ENCODE measurements at regions not wholly inside any gene's neighbourhood (a gene's known extent, or its start where the extent isn't known, plus 50 kb on each side); places are given as distances from the start of the nearest gene placed in this dataset.

- 0 to 50% (median 46%) methylated on average over 1 of the region's 1 CpG for WGBS, 3 donors
- TF ChIP-seq CTCF (IDR thresholded peaks at IDR 0.05), result no peak
- TF ChIP-seq POLR2A (IDR thresholded peaks at IDR 0.05), result no peak
- TF ChIP-seq EP300 (IDR thresholded peaks at IDR 0.05), result no peak
- H3K27ac ChIP-seq, result no peak overlapping the region
- no peaks in the 10 kb centered on the region for H3K36me3 ChIP-seq
- DNase-seq, result no peak
- intact Hi-C loops (cut with DNase I), result no loop called here
- no peaks in the 10 kb centered on the region for H3K27me3 ChIP-seq
- no peak overlapping the region for H3K4me3 ChIP-seq
- H3K9me3 ChIP-seq, result no peaks in the 10 kb centered on the region
- H3K4me1 ChIP-seq (ENCODE audit: insufficient read depth), result no peaks in the 10 kb centered on the region
These were observed 125.2 kb upstream of the COL3A1 start for GRCh38 chr2:188848887-188849435.

- DNase-seq, result no peak
- intact Hi-C loops (cut with DNase I), result no loop called here
- TF ChIP-seq POLR2A (IDR thresholded peaks at IDR 0.05), result no peak
- TF ChIP-seq CTCF (IDR thresholded peaks at IDR 0.05), result no peak
- no peak for TF ChIP-seq EP300 (IDR thresholded peaks at IDR 0.05)
- 20 to 36% (median 29%) methylated on average over 2 of the region's 2 CpGs for WGBS, 3 donors
- Histone ChIP-seq H3K9me3 (no peaks in the 10 kb centered on the region), H3K4me1 (ENCODE audit: insufficient read depth) (no peaks in the 10 kb centered on the region), H3K27me3 (no peaks in the 10 kb centered on the region), H3K27ac (no peak overlapping the region), H3K36me3 (no peaks in the 10 kb centered on the region), H3K4me3 (no peak overlapping the region)
These were observed 123.4 kb upstream of the COL3A1 start for GRCh38 chr2:188850786-188851185.

GRCh38 chr2:188851311-188851710, 122.9 kb upstream of the COL3A1 start:
- DNase-seq, result no peak
- intact Hi-C loops (cut with DNase I), result no loop called here
- Histone ChIP-seq H3K4me3 (no peak overlapping the region), H3K36me3 (no peaks in the 10 kb centered on the region), H3K27me3 (no peaks in the 10 kb centered on the region), H3K4me1 (ENCODE audit: insufficient read depth) (no peaks in the 10 kb centered on the region), H3K27ac (no peak overlapping the region), H3K9me3 (no peaks in the 10 kb centered on the region)
- WGBS, 3 donors, result 79 to 97% (median 90%) methylated on average over 1 of the region's 1 CpG
- TF ChIP-seq CTCF (IDR thresholded peaks at IDR 0.05) (no peak), EP300 (IDR thresholded peaks at IDR 0.05) (no peak), POLR2A (IDR thresholded peaks at IDR 0.05) (no peak)

- 77 to 90% (median 84%) methylated on average over 3 of the region's 3 CpGs for WGBS, 3 donors
- TF ChIP-seq EP300 (IDR thresholded peaks at IDR 0.05) (no peak), CTCF (IDR thresholded peaks at IDR 0.05) (no peak), POLR2A (IDR thresholded peaks at IDR 0.05) (no peak)
- no peaks in the 10 kb centered on the region for H3K4me1 ChIP-seq (ENCODE audit: insufficient read depth)
- no peak for DNase-seq
- intact Hi-C loops (cut with DNase I), result no loop called here
- no peak overlapping the region for H3K27ac ChIP-seq
- H3K36me3 ChIP-seq, result no peaks in the 10 kb centered on the region
- no peaks in the 10 kb centered on the region for H3K27me3 ChIP-seq
- no peaks in the 10 kb centered on the region for H3K9me3 ChIP-seq
- H3K4me3 ChIP-seq, result no peak overlapping the region
These were observed 122.3 kb upstream of the COL3A1 start for GRCh38 chr2:188851826-188852225.

All from ovary (tissue), 7 donors.